Stomach (tissue), 4 donors: ENCODE measurements at regions not wholly inside any gene's neighbourhood (a gene's known extent, or its start where the extent isn't known, plus 50 kb on each side); places are given as distances from the start of the nearest gene placed in this dataset.

ENCODE experiments used
- CTCF ChIP-seq, 7 experiments: fragments of 450-650 bp in 4 of 7; fragments of 200-600 bp in 3 of 7; sonication (generic) in 3 of 7; IDR thresholded peaks; one replicate each; pipeline ENCODE4 v1.5.1; 2016 to 2019; ENCODE audit warnings: antibody characterized with exemption in 7 of 7, control low read depth in 2 of 7, mild to moderate bottlenecking in 1 of 7
- POLR2A ChIP-seq, 4 donors: fragments of 450-650 bp; IDR thresholded peaks; one replicate each; pipeline ENCODE4 v1.6.1; 2016; ENCODE audit warnings: antibody characterized with exemption in 4 of 4, control low read depth in 2 of 4, mild to moderate bottlenecking in 1 of 4, moderate library complexity in 1 of 4

GRCh38 chr10:2633630-2634029 is 433.7 kb upstream of the PFKP start:
- TF ChIP-seq POLR2A (IDR thresholded peaks at IDR 0.05), result no peak
- TF ChIP-seq CTCF (IDR thresholded peaks at IDR 0.05), result no peak
